Small intestine (tissue), 7 donors: ENCODE measurements at regions not wholly inside any gene's neighbourhood (a gene's known extent, or its start where the extent isn't known, plus 50 kb on each side); places are given as distances from the start of the nearest gene placed in this dataset.

Experiments used
- DNase-seq, 2 donors: peaks; one replicate each; pipeline versions ENCODE4 v3.0.0 to v3.0.0-alpha.2; 2013
- FAIRE-seq: peaks from 2 replicates; lab custom pipeline; 2012; peaks lifted over from hg19 to GRCh38; lab: Jason Lieb, UNC
- H3K27ac ChIP-seq, 3 donors: one replicate each; pipeline ENCODE4 v1.5.1; 2013; ENCODE audit warnings: low read length in 2 of 3, mild to moderate bottlenecking in 2 of 3, control low read depth in 1 of 3, inconsistent platforms in 1 of 3, low read depth in 1 of 3, moderate library complexity in 1 of 3
- H3K27me3 ChIP-seq, 3 donors: one replicate each; pipeline ENCODE4 v1.6.1; 2013; ENCODE audit warnings: low read length in 3 of 3, inconsistent platforms in 1 of 3; ENCODE audit not compliant: control insufficient read depth in 3 of 3, insufficient read depth in 3 of 3
- H3K36me3 ChIP-seq, 3 donors: one replicate each; pipeline ENCODE4 v1.6.1; 2013; ENCODE audit warnings: low read length in 3 of 3, inconsistent platforms in 1 of 3, low read depth in 1 of 3, mild to moderate bottlenecking in 1 of 3, moderate library complexity in 1 of 3; ENCODE audit not compliant: control insufficient read depth in 3 of 3, insufficient read depth in 2 of 3
- H3K4me1 ChIP-seq, 3 donors: one replicate each; pipeline ENCODE4 v1.6.1; 2013; ENCODE audit warnings: low read length in 2 of 3, inconsistent platforms in 1 of 3, low read depth in 1 of 3, mild to moderate bottlenecking in 1 of 3, moderate library complexity in 1 of 3; ENCODE audit not compliant: control insufficient read depth in 3 of 3, insufficient read depth in 2 of 3
- H3K4me3 ChIP-seq, 3 donors: one replicate each; pipeline ENCODE4 v1.5.1; 2013; ENCODE audit warnings: low read length in 3 of 3, control low read depth in 1 of 3, inconsistent platforms in 1 of 3, low read depth in 1 of 3, mild to moderate bottlenecking in 1 of 3, moderate library complexity in 1 of 3
- H3K9me3 ChIP-seq, 2 donors: one replicate each; pipeline ENCODE4 v1.6.1; 2013; ENCODE audit warnings: low read depth in 1 of 2, low read length in 1 of 2; ENCODE audit not compliant: control insufficient read depth in 2 of 2, insufficient read depth in 1 of 2
- WGBS, 3 donors: extraction: QIAGEN DNeasy Blood & Tissue Kit; methylation state at CpG; one replicate each; pipeline ENCODE4 v1.1.7; 2013; 5-methylcytosine and 5-hydroxymethylcytosine counted together
- donor health status: healthy with polysubstance abuse.
- donor health status: control.
- donor health status: control.
- donor health status: Bipolar disorder and iron deficiency.
- donor health status: healthy.

GRCh38 chr4:45007508-45007907 lies 281.2 kb upstream of the GNPDA2 start:
- Histone ChIP-seq H3K27ac (no peak overlapping the region), H3K27me3 (no peaks in the 10 kb centered on the region), H3K4me3 (no peak overlapping the region), H3K9me3 (peaks cover 0 to 3% of the 10 kb centered on the region in 2 donors), H3K36me3 (no peaks in the 10 kb centered on the region), H3K4me1 (no peaks in the 10 kb centered on the region)
- 46 to 64% (median 56%) methylated on average over 3 of the region's 3 CpGs for WGBS, 3 donors
- no peak for FAIRE-seq
- no peak for DNase-seq

GRCh38 chr4:45006078-45006477 lies 279.7 kb upstream of the GNPDA2 start:
- H3K36me3 ChIP-seq: no peaks in the 10 kb centered on the region
- FAIRE-seq: no peak

GRCh38 chr4:45004847-45005565 lies 278.6 kb upstream of the GNPDA2 start:
- no peak overlapping the region for H3K4me3 ChIP-seq
- H3K36me3 ChIP-seq: no peaks in the 10 kb centered on the region
- H3K27me3 ChIP-seq: no peaks in the 10 kb centered on the region
- no peaks in the 10 kb centered on the region for H3K4me1 ChIP-seq
- no peak for FAIRE-seq
- H3K27ac ChIP-seq: no peak overlapping the region
- peaks cover 0 to 2% of the 10 kb centered on the region in 2 donors for H3K9me3 ChIP-seq
- 43 to 50% (median 49%) methylated on average over 4 of the region's 4 CpGs for WGBS, 3 donors
- no peak for DNase-seq

More at GRCh38 chr4:45006078-45006477, 279.7 kb upstream of the GNPDA2 start:
- Histone ChIP-seq H3K4me3 (no peak overlapping the region), H3K9me3 (peaks cover 0 to 3% of the 10 kb centered on the region in 2 donors), H3K27me3 (no peaks in the 10 kb centered on the region), H3K4me1 (no peaks in the 10 kb centered on the region), H3K27ac (no peak overlapping the region)
- DNase-seq: no peak

GRCh38 chr4:45004326-45004725 lies 278.0 kb upstream of the GNPDA2 start:
- Histone ChIP-seq H3K27ac (no peak overlapping the region), H3K9me3 (peaks cover 0 to 1% of the 10 kb centered on the region in 2 donors), H3K4me3 (no peak overlapping the region), H3K27me3 (no peaks in the 10 kb centered on the region), H3K4me1 (no peaks in the 10 kb centered on the region), H3K36me3 (no peaks in the 10 kb centered on the region)
- WGBS, 3 donors: 66 to 80% (median 74%) methylated on average over 2 of the region's 2 CpGs
- no peak for DNase-seq
- no peak for FAIRE-seq

GRCh38 chr4:44996276-44996845 lies 270.0 kb upstream of the GNPDA2 start:
- Histone ChIP-seq H3K9me3 (no peaks in the 10 kb centered on the region), H3K36me3 (no peaks in the 10 kb centered on the region), H3K27ac (no peak overlapping the region), H3K27me3 (no peaks in the 10 kb centered on the region), H3K4me3 (no peak overlapping the region), H3K4me1 (no peaks in the 10 kb centered on the region)
- 80 to 84% (median 80%) methylated on average over 4 of the region's 4 CpGs for WGBS, 3 donors
- FAIRE-seq: no peak
- no peak for DNase-seq

GRCh38 chr4:44988011-44988410 lies 261.7 kb upstream of the GNPDA2 start:
- 57 to 70% (median 66%) methylated on average over 5 of the region's 5 CpGs for WGBS, 3 donors
- H3K4me3 ChIP-seq: no peak overlapping the region
- H3K4me1 ChIP-seq: no peaks in the 10 kb centered on the region
- DNase-seq (no peak), FAIRE-seq (no peak)
- peaks cover 0 to 5% of the 10 kb centered on the region in 2 donors for H3K9me3 ChIP-seq
- H3K27ac ChIP-seq: no peak overlapping the region
- no peaks in the 10 kb centered on the region for H3K27me3 ChIP-seq
- H3K36me3 ChIP-seq: no peaks in the 10 kb centered on the region

GRCh38 chr4:44985938-44986337 lies 259.6 kb upstream of the GNPDA2 start:
- H3K36me3 ChIP-seq: no peaks in the 10 kb centered on the region
- H3K4me3 ChIP-seq: no peak overlapping the region
- peaks cover 0 to 5% of the 10 kb centered on the region in 2 donors for H3K9me3 ChIP-seq
- no peak overlapping the region for H3K27ac ChIP-seq
- DNase-seq: no peak
- FAIRE-seq: no peak
- no peaks in the 10 kb centered on the region for H3K4me1 ChIP-seq
- 70 to 78% (median 72%) methylated on average over 5 of the region's 5 CpGs for WGBS, 3 donors
- H3K27me3 ChIP-seq: no peaks in the 10 kb centered on the region

- Histone ChIP-seq H3K27me3 (no peaks in the 10 kb centered on the region), H3K4me3 (no peak overlapping the region), H3K27ac (no peak overlapping the region), H3K9me3 (peaks cover 0 to 5% of the 10 kb centered on the region in 2 donors), H3K4me1 (no peaks in the 10 kb centered on the region), H3K36me3 (no peaks in the 10 kb centered on the region)
- 48 to 64% (median 60%) methylated on average over 2 of the region's 2 CpGs for WGBS, 3 donors
- FAIRE-seq (no peak), DNase-seq (no peak)
Observed at GRCh38 chr4:44985152-44985551, 258.8 kb upstream of the GNPDA2 start.
